Mesendoderm (in vitro differentiated cells): ENCODE measurements at regions not wholly inside any gene's neighbourhood (a gene's known extent, or its start where the extent isn't known, plus 50 kb on each side); places are given as distances from the start of the nearest gene placed in this dataset. TPM values are rescaled to one million over a fixed set of nuclear protein-coding genes. Genes with fewer than 3 reads are reported as not detected.

ENCODE experiments used
- small RNA-seq: library from polyadenylated mRNA; stranded (forward); fragments of <200 nt; extraction: miRNeasy Mini kit (QIAGEN cat#:217004); gene quantifications from one replicate; pipeline ENCODE3, GENCODE V24; 2013; ENCODE audit not compliant: insufficient read depth

Small RNA genes in the stretch of these regions (small RNA-seq; reads per million reads assigned to genes)
- gene RF00568 (not detected), gene RNU6-1018P (not detected)
